H1 (cell line): ENCODE measurements at regions not wholly inside any gene's neighbourhood (a gene's known extent, or its start where the extent isn't known, plus 50 kb on each side); places are given as distances from the start of the nearest gene placed in this dataset.

Experiments
- CTCF ChIA-PET: fragments of 300-600 bp; sonication (Branson Sonifier 250); formaldehyde crosslinking; loops from one replicate; lab custom pipeline; 2021; ENCODE audit not compliant: partially characterized antibody; lab: Charles Lee
- POLR2A ChIA-PET: fragments of 300-600 bp; sonication (Branson Sonifier 250); formaldehyde crosslinking; loops from one replicate; lab custom pipeline; 2021; ENCODE audit warnings: inconsistent platforms; ENCODE audit not compliant: partially characterized antibody; lab: Charles Lee
- DNase-seq, 2 experiments: peaks; one replicate each; pipeline versions ENCODE4 v3.0.0 to v3.0.0-alpha.2; 2010 to 2022; ENCODE audit warnings: low spot score in 2 of 2, low read depth in 1 of 2, mixed read lengths in 1 of 2
- FAIRE-seq: peaks from 2 replicates; lab custom pipeline; 2011; peaks lifted over from hg19 to GRCh38; lab: Jason Lieb, UNC
- H2AFZ ChIP-seq: 2 replicates; pipeline ENCODE4 v1.8.1; 2012; ENCODE audit warnings: low read length, inconsistent platforms
- H2AK5ac ChIP-seq: 2 replicates; pipeline ENCODE4 v1.6.1; 2013; ENCODE audit warnings: low read depth, low read length
- H2BK120ac ChIP-seq: replicated peaks from 2 replicates; pipeline ENCODE3; 2013; ENCODE audit warnings: low read depth, low read length, inconsistent platforms
- H2BK12ac ChIP-seq: 2 replicates; pipeline ENCODE4 v1.6.1; 2013; ENCODE audit warnings: low read depth, low read length
- H2BK15ac ChIP-seq: 2 replicates; pipeline ENCODE4 v1.6.1; 2013; ENCODE audit warnings: low read length
- H2BK20ac ChIP-seq: 2 replicates; pipeline ENCODE4 v1.6.1; 2013; ENCODE audit warnings: low read length
- H2BK5ac ChIP-seq: 2 replicates; pipeline ENCODE4 v1.6.1; 2013; ENCODE audit warnings: low read depth, low read length
- H3K14ac ChIP-seq: 2 replicates; pipeline ENCODE4 v1.6.1; 2013; ENCODE audit warnings: inconsistent platforms; ENCODE audit not compliant: insufficient read length
- H3K18ac ChIP-seq: 2 replicates; pipeline ENCODE4 v1.6.1; 2013; ENCODE audit warnings: low read length; ENCODE audit errors: extremely low read depth
- H3K23ac ChIP-seq: 2 replicates; pipeline ENCODE4 v1.6.1; 2013; ENCODE audit warnings: inconsistent platforms; ENCODE audit not compliant: insufficient read length
- H3K23me2 ChIP-seq: 2 replicates; pipeline ENCODE4 v1.6.1; 2013; ENCODE audit warnings: low read depth, low read length
- H3K27ac ChIP-seq: 2 replicates; pipeline ENCODE4 v1.6.1; 2011; ENCODE audit warnings: low read depth, low read length, inconsistent platforms
- H3K27me3 ChIP-seq, 4 experiments: replicated peaks in 1 of 4; 1 replicate in 1 of 4; 2 replicates in 3 of 4; pipeline versions ENCODE4 v1.6.1 to v1.8.1; 2011 to 2013; ENCODE audit warnings: low read length in 3 of 4, mild to moderate bottlenecking in 3 of 4, inconsistent platforms in 2 of 4, mixed read lengths in 2 of 4, moderate library complexity in 1 of 4; ENCODE audit not compliant: control insufficient read depth in 3 of 4, insufficient read depth in 3 of 4; ENCODE audit errors: extremely low read depth in 1 of 4
- H3K36me3 ChIP-seq, 4 experiments: 2 replicates each; pipeline versions ENCODE4 v1.6.1 to v1.8.1; 2011 to 2013; ENCODE audit warnings: mild to moderate bottlenecking in 4 of 4, low read length in 3 of 4, moderate library complexity in 2 of 4, control low read depth in 1 of 4, inconsistent platforms in 1 of 4; ENCODE audit not compliant: insufficient read depth in 4 of 4, control insufficient read depth in 2 of 4
- H3K4ac ChIP-seq: replicated peaks from 2 replicates; pipeline ENCODE3; 2013; ENCODE audit warnings: low read length, low read depth, mixed read lengths, inconsistent platforms; ENCODE audit not compliant: insufficient read length
- H3K4me1 ChIP-seq, 4 experiments: replicated peaks in 1 of 4; 1 replicate in 1 of 4; 2 replicates in 3 of 4; pipeline versions ENCODE4 v1.6.1 to v1.8.1; 2011 to 2013; ENCODE audit warnings: low read length in 3 of 4, inconsistent platforms in 2 of 4, mixed read lengths in 1 of 4; ENCODE audit not compliant: insufficient read depth in 4 of 4, control insufficient read depth in 3 of 4
- H3K4me2 ChIP-seq, 2 experiments: 2 replicates each; pipeline versions ENCODE4 v1.6.1 to v1.8.1; 2011 to 2013; ENCODE audit warnings: low read depth in 2 of 2, low read length in 2 of 2, control low read depth in 1 of 2, inconsistent platforms in 1 of 2, mild to moderate bottlenecking in 1 of 2; ENCODE audit not compliant: insufficient read depth in 1 of 2
- H3K4me3 ChIP-seq, 4 experiments: fragments of 200-600, 300-600 bp in 1 of 4; sonication (generic), shearing (Covaris generic), sonication (Bioruptor Twin) in 1 of 4; 2 replicates each; pipeline versions ENCODE4 v1.5.1 to v1.8.1; 2011 to 2016; ENCODE audit warnings: low read length in 4 of 4, low read depth in 3 of 4, control low read depth in 2 of 4, inconsistent platforms in 2 of 4, mild to moderate bottlenecking in 2 of 4, mixed read lengths in 1 of 4, moderate library complexity in 1 of 4; ENCODE audit not compliant: insufficient read depth in 2 of 4; ENCODE audit errors: extremely low read depth in 1 of 4
- H3K56ac ChIP-seq: replicated peaks from 2 replicates; pipeline ENCODE3; 2013; ENCODE audit warnings: low read depth, mild to moderate bottlenecking, mixed read lengths, low read length, inconsistent platforms; ENCODE audit not compliant: insufficient read length
- H3K79me1 ChIP-seq: 2 replicates; pipeline ENCODE4 v1.6.1; 2013; ENCODE audit warnings: low read depth, low read length, control low read depth
- H3K79me2 ChIP-seq, 2 experiments: 2 replicates each; pipeline versions ENCODE4 v1.6.1 to v1.8.1; 2012 to 2013; ENCODE audit warnings: low read length in 2 of 2, mild to moderate bottlenecking in 2 of 2, inconsistent platforms in 1 of 2; ENCODE audit not compliant: insufficient read depth in 2 of 2, control insufficient read depth in 1 of 2
- H3K9ac ChIP-seq, 4 experiments: replicated peaks in 1 of 4; 1 replicate in 1 of 4; 2 replicates in 3 of 4; pipeline versions ENCODE4 v1.6.1 to v1.8.1; 2011 to 2013; ENCODE audit warnings: low read depth in 3 of 4, low read length in 3 of 4, control low read depth in 2 of 4, mild to moderate bottlenecking in 2 of 4, moderate library complexity in 2 of 4, inconsistent platforms in 1 of 4; ENCODE audit errors: extremely low read depth in 1 of 4
- H3K9me3 ChIP-seq, 2 experiments: 2 replicates each; pipeline versions ENCODE4 v1.6.1 to v1.8.1; 2012 to 2013; ENCODE audit warnings: mild to moderate bottlenecking in 2 of 2, moderate library complexity in 2 of 2, control low read depth in 1 of 2, inconsistent platforms in 1 of 2, low read depth in 1 of 2, low read length in 1 of 2, mixed read lengths in 1 of 2; ENCODE audit not compliant: insufficient read depth in 2 of 2
- H4K20me1 ChIP-seq, 2 experiments: replicated peaks in 1 of 2; 2 replicates each; pipeline versions ENCODE3 to v1.8.1; 2011 to 2013; ENCODE audit warnings: inconsistent platforms in 2 of 2, low read length in 2 of 2, mild to moderate bottlenecking in 1 of 2; ENCODE audit not compliant: insufficient read depth in 2 of 2, control insufficient read depth in 1 of 2
- H4K5ac ChIP-seq: 2 replicates; pipeline ENCODE4 v1.6.1; 2013; ENCODE audit warnings: low read length, low read depth, mixed read lengths, inconsistent platforms; ENCODE audit not compliant: insufficient read length
- H4K8ac ChIP-seq: 2 replicates; pipeline ENCODE4 v1.8.0; 2013; ENCODE audit warnings: mild to moderate bottlenecking, moderate library complexity, low read length, inconsistent platforms; ENCODE audit not compliant: insufficient read depth; ENCODE audit errors: extremely low read depth
- H4K91ac ChIP-seq: replicated peaks from 2 replicates; pipeline ENCODE3; 2013; ENCODE audit warnings: low read length, mixed read lengths, inconsistent platforms; ENCODE audit not compliant: insufficient read length
- HDAC6 ChIP-seq: IDR thresholded peaks from one replicate; pipeline ENCODE4 v1.7.1; 2012; ENCODE audit warnings: low read depth, mild to moderate bottlenecking, inconsistent platforms, low read length, moderate library complexity
- NRF1 ChIP-seq: IDR thresholded peaks from 2 replicates; pipeline ENCODE4 v1.6.1; 2011; ENCODE audit warnings: mild to moderate bottlenecking, low read depth, low read length, improper control_type of control experiment
- SP2 ChIP-seq: IDR thresholded peaks from 2 replicates; pipeline ENCODE4 v1.6.1; 2012; ENCODE audit warnings: mild to moderate bottlenecking, low read length, inconsistent platforms

DNA sequence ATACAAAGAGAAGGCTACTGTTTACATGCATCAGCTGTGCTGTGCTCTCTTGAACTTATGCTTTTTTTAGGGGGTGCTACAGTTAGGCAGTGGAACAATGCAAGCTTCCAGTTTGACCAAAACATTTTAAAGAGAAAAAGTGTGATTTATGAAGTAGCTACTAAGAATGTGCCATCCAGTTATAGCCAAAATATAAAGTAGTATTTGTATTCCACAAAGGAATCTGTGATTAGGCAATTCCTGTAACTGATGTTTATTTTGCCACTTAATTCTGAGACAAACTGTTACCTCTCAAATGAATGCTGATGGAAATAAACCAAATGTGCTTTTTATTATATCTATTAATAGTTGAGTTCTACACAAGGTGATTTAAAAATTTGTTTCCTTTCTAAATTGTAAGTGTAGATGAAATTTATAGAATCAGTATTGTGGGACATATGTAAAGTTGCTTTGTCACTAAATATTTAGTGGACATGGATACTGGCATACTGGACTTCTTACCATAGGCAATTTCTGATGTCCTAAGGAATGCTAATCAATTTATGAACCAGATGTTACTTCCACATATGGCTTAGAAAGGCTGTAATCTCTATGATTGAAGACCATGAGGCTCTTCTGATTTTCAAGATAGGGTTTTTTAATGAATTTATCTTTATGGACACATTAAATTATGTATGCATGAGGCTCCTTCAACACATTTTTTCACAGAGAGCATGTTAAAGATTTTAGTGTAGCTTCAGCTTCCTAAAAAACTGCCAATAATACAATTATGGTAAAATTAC lies 410.2 kb downstream of the PRR16 start:
- no peaks in the 10 kb centered on the region for H3K79me2 ChIP-seq
- no peak overlapping the region for H3K18ac ChIP-seq
- H3K14ac ChIP-seq: no peak overlapping the region
- no peak overlapping the region for H3K4ac ChIP-seq
- H3K4me3 ChIP-seq: no peak overlapping the region
- no peak overlapping the region for H3K4me2 ChIP-seq
- H4K5ac ChIP-seq: no peak overlapping the region
- no peaks in the 10 kb centered on the region for H3K23me2 ChIP-seq
- no peak overlapping the region for H2BK12ac ChIP-seq
- no peaks in the 10 kb centered on the region for H4K20me1 ChIP-seq
- no peak overlapping the region for H2BK20ac ChIP-seq
- H2BK120ac ChIP-seq: no peak overlapping the region
- H3K9me3 ChIP-seq: no peaks in the 10 kb centered on the region
- no peak overlapping the region for H3K27ac ChIP-seq
- H3K36me3 ChIP-seq: no peaks in the 10 kb centered on the region
- H4K8ac ChIP-seq: no peak overlapping the region
- no peaks in the 10 kb centered on the region for H3K79me1 ChIP-seq
- CTCF ChIA-PET: no interaction called here
- no peak overlapping the region for H2AK5ac ChIP-seq
- H2BK5ac ChIP-seq: no peak overlapping the region
- no peak overlapping the region for H2AFZ ChIP-seq
- H2BK15ac ChIP-seq: no peak overlapping the region
- no peak overlapping the region for H3K23ac ChIP-seq
- DNase-seq (no peak), FAIRE-seq (no peak)
- H3K27me3 ChIP-seq: no peaks in the 10 kb centered on the region
- H4K91ac ChIP-seq: no peak overlapping the region
- H3K4me1 ChIP-seq: no peaks in the 10 kb centered on the region
- POLR2A ChIA-PET: no interaction called here
- no peak overlapping the region for H3K56ac ChIP-seq
- no peak overlapping the region for H3K9ac ChIP-seq
- TF ChIP-seq HDAC6 (no peak), NRF1 (no peak), SP2 (no peak)
